ENCODE measurements at regions not wholly inside any gene's neighbourhood (a gene's known extent, or its start where the extent isn't known, plus 50 kb on each side); places are given as distances from the start of the nearest gene placed in this dataset.

- Histone ChIP-seq H3K4me1 (no peaks in the 10 kb centered on the region), H3K4me3 (no peak overlapping the region), H3K9me3 (no peaks in the 10 kb centered on the region), H3K27me3 (peaks cover 0 to 4% (median 0%) of the 10 kb centered on the region in 7 donors), H3K27ac (no peak overlapping the region), H3K36me3 (no peaks in the 10 kb centered on the region)
- TF ChIP-seq CTCF (IDR thresholded peaks at IDR 0.05) = no peak
- no peak for ATAC-seq
- intact Hi-C loops (cut with DNase I) = no loop called here
- no peak for DNase-seq
- 72 to 74% methylated on average over 2 of the region's 2 CpGs for WGBS, 2 donors
Observed at GRCh38 chr1:213688655-213689054, 299.1 kb upstream of the PROX1 start.

- no peaks in the 10 kb centered on the region for H3K36me3 ChIP-seq
- peaks cover 0 to 3% (median 0%) of the 10 kb centered on the region in 7 donors for H3K27me3 ChIP-seq
- no peak overlapping the region for H3K27ac ChIP-seq
- intact Hi-C loops (cut with DNase I) = no loop called here
- H3K4me3 ChIP-seq = no peak overlapping the region
- H3K4me1 ChIP-seq = no peaks in the 10 kb centered on the region
- H3K9me3 ChIP-seq = no peaks in the 10 kb centered on the region
- DNase-seq (no peak), ATAC-seq (no peak)
- WGBS, 2 donors = 77 to 82% methylated on average over 3 of the region's 3 CpGs
- no peak for TF ChIP-seq CTCF (IDR thresholded peaks at IDR 0.05)
Observed at GRCh38 chr1:213689260-213689659, 298.5 kb upstream of the PROX1 start.

GRCh38 chr1:213690341-213690917 is 297.3 kb upstream of the PROX1 start:
- TF ChIP-seq CTCF (IDR thresholded peaks at IDR 0.05) = no peak
- Histone ChIP-seq H3K27ac (no peak overlapping the region), H3K36me3 (no peaks in the 10 kb centered on the region), H3K4me1 (no peaks in the 10 kb centered on the region), H3K4me3 (no peak overlapping the region), H3K9me3 (no peaks in the 10 kb centered on the region), H3K27me3 (peaks cover 0 to 3% (median 0%) of the 10 kb centered on the region in 7 donors)
- ATAC-seq = no peak
- no peak for DNase-seq
- WGBS, 2 donors = 0 to 78% methylated on average over 1 of the region's 1 CpG
- intact Hi-C loops (cut with DNase I) = no loop called here

GRCh38 chr1:213692321-213692720 is 295.5 kb upstream of the PROX1 start:
- Histone ChIP-seq H3K27ac (no peak overlapping the region), H3K9me3 (no peaks in the 10 kb centered on the region), H3K27me3 (peaks cover 0 to 3% (median 0%) of the 10 kb centered on the region in 7 donors), H3K36me3 (no peaks in the 10 kb centered on the region), H3K4me1 (no peaks in the 10 kb centered on the region), H3K4me3 (no peak overlapping the region)
- intact Hi-C loops (cut with DNase I) = no loop called here
- TF ChIP-seq CTCF (IDR thresholded peaks at IDR 0.05) = no peak
- no peak for DNase-seq
- no peak for ATAC-seq
- 79 to 80% methylated on average over 4 of the region's 4 CpGs for WGBS, 2 donors
